ENCODE measurements at regions not wholly inside any gene's neighbourhood (a gene's known extent, or its start where the extent isn't known, plus 50 kb on each side); places are given as distances from the start of the nearest gene placed in this dataset.
"Not testable (repeated sequence)": the region's sequence is repeated elsewhere in the genome, so short reads cannot be mapped to it uniquely, and the experiment has no call there.

- ATAC-seq (no peak), DNase-seq (no peak)
- TF ChIP-seq POLR2A (IDR thresholded peaks at IDR 0.05): no peak
- TF ChIP-seq CTCF (IDR thresholded peaks at IDR 0.05): no peak
- Histone ChIP-seq H3K36me3 (replicated peaks in 1 of 2; ENCODE audit: insufficient read depth in 1 of 2, low read depth in 2 of 2) (no peaks in the 10 kb centered on the region), H3K4me1 (no peaks in the 10 kb centered on the region), H3K27ac (no peak overlapping the region), H3K4me3 (no peak overlapping the region), H3K9me3 (no peaks in the 10 kb centered on the region), H3K27me3 (no peaks in the 10 kb centered on the region)
- intact Hi-C loops (cut with DNase I): no loop called here
- 89 to 92% methylated on average over 5 of the region's 5 CpGs for WGBS, 2 donors
Observed at GRCh38 chr4:177528620-177529019, 86.4 kb upstream of the AGA start.

- no peak overlapping the region for H3K27ac ChIP-seq
- 86 to 92% methylated on average over 1 of the region's 1 CpG for WGBS, 2 donors
- no peak overlapping the region for H3K4me3 ChIP-seq
- intact Hi-C loops (cut with DNase I): no loop called here
- no peaks in the 10 kb centered on the region for H3K4me1 ChIP-seq
- no peaks in the 10 kb centered on the region for H3K36me3 ChIP-seq (replicated peaks in 1 of 2; ENCODE audit: insufficient read depth in 1 of 2, low read depth in 2 of 2)
- DNase-seq: no peak
- no peak for ATAC-seq
- H3K27me3 ChIP-seq: no peaks in the 10 kb centered on the region
- H3K9me3 ChIP-seq: no peaks in the 10 kb centered on the region
- TF ChIP-seq CTCF (IDR thresholded peaks at IDR 0.05) (no peak), POLR2A (IDR thresholded peaks at IDR 0.05) (no peak)
Observed at GRCh38 chr4:177530561-177530960, 88.3 kb upstream of the AGA start.

GRCh38 chr4:177532358-177532757 lies 90.1 kb upstream of the AGA start:
- 58 to 61% methylated on average over 2 of the region's 2 CpGs for WGBS, 2 donors
- Histone ChIP-seq H3K36me3 (replicated peaks in 1 of 2; ENCODE audit: insufficient read depth in 1 of 2, low read depth in 2 of 2) (no peaks in the 10 kb centered on the region), H3K9me3 (no peaks in the 10 kb centered on the region), H3K27ac (no peak overlapping the region), H3K4me1 (no peaks in the 10 kb centered on the region), H3K4me3 (no peak overlapping the region), H3K27me3 (no peaks in the 10 kb centered on the region)
- ATAC-seq (no peak), DNase-seq (no peak)
- intact Hi-C loops (cut with DNase I): no loop called here
- TF ChIP-seq CTCF (IDR thresholded peaks at IDR 0.05) (no peak), POLR2A (IDR thresholded peaks at IDR 0.05) (no peak)

GRCh38 chr4:177534841-177535240 lies 92.6 kb upstream of the AGA start:
- intact Hi-C loops (cut with DNase I); H3K36me3 ChIP-seq (replicated peaks in 1 of 2; ENCODE audit: insufficient read depth in 1 of 2, low read depth in 2 of 2); H3K4me1 ChIP-seq; H3K9me3 ChIP-seq; H3K27me3 ChIP-seq; H3K27ac ChIP-seq; ATAC-seq; H3K4me3 ChIP-seq; DNase-seq: not testable (repeated sequence)
- 76 to 79% methylated on average over 3 of the region's 3 CpGs for WGBS, 2 donors

GRCh38 chr4:177546745-177547144 lies 104.5 kb upstream of the AGA start:
- intact Hi-C loops (cut with DNase I): no loop called here
- no peaks in the 10 kb centered on the region for H3K4me1 ChIP-seq
- ATAC-seq (no peak), DNase-seq (no peak)
- no peak for TF ChIP-seq CTCF (IDR thresholded peaks at IDR 0.05)
- no peaks in the 10 kb centered on the region for H3K9me3 ChIP-seq
- no peak overlapping the region for H3K27ac ChIP-seq
- no peaks in the 10 kb centered on the region for H3K36me3 ChIP-seq (replicated peaks in 1 of 2; ENCODE audit: insufficient read depth in 1 of 2, low read depth in 2 of 2)
- no peak overlapping the region for H3K4me3 ChIP-seq
- H3K27me3 ChIP-seq: no peaks in the 10 kb centered on the region
